ENCODE measurements at regions not wholly inside any gene's neighbourhood (a gene's known extent, or its start where the extent isn't known, plus 50 kb on each side); places are given as distances from the start of the nearest gene placed in this dataset.

DNA sequence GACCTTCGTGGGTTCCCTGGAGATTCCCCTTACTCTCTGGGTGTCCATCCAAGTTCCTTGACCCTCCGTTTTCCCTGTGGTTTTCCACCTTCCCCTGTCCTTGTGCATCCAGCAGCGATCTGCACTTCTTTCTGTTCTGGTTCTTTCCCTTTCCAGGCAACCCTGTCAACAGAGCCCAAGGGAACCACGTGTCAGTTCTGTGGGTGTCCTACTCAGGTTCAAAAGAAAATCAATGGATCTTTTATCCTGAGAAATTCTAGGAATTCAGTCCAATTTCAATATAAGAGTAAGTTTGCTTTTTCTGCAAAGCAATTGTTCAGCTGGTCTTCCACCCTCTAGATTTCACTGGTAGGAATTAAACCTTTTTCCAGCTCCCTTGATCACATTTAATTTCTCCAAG lies 1394.8 kb upstream of the SLC10A2 start:
- no peak overlapping the region for H3K23ac ChIP-seq (ENCODE audit: insufficient read length)
- H3K4me3 ChIP-seq (ENCODE audit: extremely low read depth in 1 of 4, insufficient read depth in 2 of 4, low read depth in 3 of 4, low read length in 4 of 4): peak overlapping the region in 1 of 4 experiments; percentile 2; a peak in 1 of 8 replicates
- H3K9me3 ChIP-seq (ENCODE audit: insufficient read depth in 2 of 2, low read depth in 1 of 2, low read length in 1 of 2): peaks cover 3 to 6% of the 10 kb centered on the region in 2 experiments
- H3K4me2 ChIP-seq (ENCODE audit: insufficient read depth in 1 of 2, low read depth in 2 of 2, low read length in 2 of 2): no peak overlapping the region; a peak in 1 of 4 replicates
- H2BK15ac ChIP-seq (ENCODE audit: low read length): no peak overlapping the region
- H3K4me1 ChIP-seq (replicated peaks in 1 of 4; ENCODE audit: control insufficient read depth in 3 of 4, insufficient read depth in 4 of 4, low read length in 3 of 4): peaks cover 0 to 9% (median 4%) of the 10 kb centered on the region in 4 experiments; a peak in 3 of 7 replicates
- no peak overlapping the region for H3K4ac ChIP-seq (replicated peaks; ENCODE audit: insufficient read length, low read depth, low read length)
- DNase-seq (ENCODE audit: low read depth in 1 of 2, low spot score in 2 of 2) (no peak), FAIRE-seq (no peak)
- H4K20me1 ChIP-seq (replicated peaks in 1 of 2; ENCODE audit: control insufficient read depth in 1 of 2, insufficient read depth in 2 of 2, low read length in 2 of 2): no peaks in the 10 kb centered on the region
- no peak overlapping the region for H2BK12ac ChIP-seq (ENCODE audit: low read depth, low read length)
- no peak overlapping the region for H3K56ac ChIP-seq (replicated peaks; ENCODE audit: insufficient read length, low read depth, low read length)
- H2BK120ac ChIP-seq (replicated peaks; ENCODE audit: low read depth, low read length): no peak overlapping the region
- H3K79me1 ChIP-seq (ENCODE audit: low read depth, low read length): no peaks in the 10 kb centered on the region
- 57% methylated on average over 4 of the region's 4 CpGs; no CpG with 5 or more reads in 1 of the 2 experiments for WGBS, 2 experiments (ENCODE audit: extremely low coverage in 1 of 2, insufficient coverage in 1 of 2, insufficient read length in 1 of 2, insufficient replicate concordance in 2 of 2, low coverage in 1 of 2, low lambda C conversion rate in 2 of 2, missing lambda C conversion rate in 1 of 2)
- H4K8ac ChIP-seq (ENCODE audit: extremely low read depth, insufficient read depth, low read length): no peak overlapping the region
- H2BK20ac ChIP-seq (ENCODE audit: low read length): no peak overlapping the region
- H3K14ac ChIP-seq (ENCODE audit: insufficient read length): no peak overlapping the region
- peak overlapping the region; percentile 74; the same call in 1 of the 2 replicates for H2AFZ ChIP-seq (ENCODE audit: low read length)
- no peak overlapping the region for H3K9ac ChIP-seq (replicated peaks in 1 of 4; ENCODE audit: extremely low read depth in 1 of 4, low read depth in 3 of 4, low read length in 3 of 4)
- H3K36me3 ChIP-seq (ENCODE audit: control insufficient read depth in 2 of 4, insufficient read depth in 4 of 4, low read length in 3 of 4): peaks cover 0 to 4% (median 0%) of the 10 kb centered on the region in 4 experiments; a peak in 2 of 8 replicates
- H4K91ac ChIP-seq (replicated peaks; ENCODE audit: insufficient read length, low read length): no peak overlapping the region
- no peaks in the 10 kb centered on the region for H3K79me2 ChIP-seq (ENCODE audit: control insufficient read depth in 1 of 2, insufficient read depth in 2 of 2, low read length in 2 of 2)
- no peak overlapping the region for H2AK5ac ChIP-seq (ENCODE audit: low read depth, low read length)
- H3K27me3 ChIP-seq (replicated peaks in 1 of 4; ENCODE audit: control insufficient read depth in 3 of 4, extremely low read depth in 1 of 4, insufficient read depth in 3 of 4, low read length in 3 of 4): no peaks in the 10 kb centered on the region
- H3K27ac ChIP-seq (ENCODE audit: low read depth, low read length): no peak overlapping the region
- POLR2A ChIA-PET (ENCODE audit: partially characterized antibody): no interaction called here
- H4K5ac ChIP-seq (ENCODE audit: insufficient read length, low read depth, low read length): no peak overlapping the region
- CTCF ChIA-PET (ENCODE audit: partially characterized antibody): no interaction called here
- no peak overlapping the region for H2BK5ac ChIP-seq (ENCODE audit: low read depth, low read length)
- no peak overlapping the region for H3K18ac ChIP-seq (ENCODE audit: extremely low read depth, low read length)
- no peaks in the 10 kb centered on the region for H3K23me2 ChIP-seq (ENCODE audit: low read depth, low read length)
- TF ChIP-seq JUND (IDR thresholded peaks at IDR 0.05; ENCODE audit: low read length) (no peak), RFX5 (IDR thresholded peaks at IDR 0.05; ENCODE audit: borderline replicate concordance, low read depth, low read length) (no peak), SIN3A (conservative IDR thresholded peaks at IDR 0.05 in 1 of 2, IDR thresholded peaks at IDR 0.05 in 1 of 2; ENCODE audit: low read depth in 1 of 2, low read length in 2 of 2) (no peak), CBX8 (IDR thresholded peaks at IDR 0.05; ENCODE audit: borderline replicate concordance, low read depth, low read length) (no peak), SUZ12 (IDR thresholded peaks at IDR 0.05; ENCODE audit: low read length) (no peak), TEAD4 (IDR thresholded peaks at IDR 0.05; ENCODE audit: low read depth, low read length) (peak; percentile 82), JUN (IDR thresholded peaks at IDR 0.05; ENCODE audit: low read depth, low read length) (no peak), HDAC2 (IDR thresholded peaks at IDR 0.05; ENCODE audit: borderline replicate concordance in 1 of 2, low read depth in 2 of 2, low read length in 2 of 2) (no peak), CHD1 (IDR thresholded peaks at IDR 0.05; ENCODE audit: low read depth, low read length) (no peak), TCF12 (IDR thresholded peaks at IDR 0.05; ENCODE audit: low read depth, low read length) (no peak), KDM1A (IDR thresholded peaks at IDR 0.05; ENCODE audit: borderline replicate concordance, low read length) (no peak), ASH2L (IDR thresholded peaks at IDR 0.05; ENCODE audit: low read length) (no peak)
- TF ChIP-seq, protein P1, sequence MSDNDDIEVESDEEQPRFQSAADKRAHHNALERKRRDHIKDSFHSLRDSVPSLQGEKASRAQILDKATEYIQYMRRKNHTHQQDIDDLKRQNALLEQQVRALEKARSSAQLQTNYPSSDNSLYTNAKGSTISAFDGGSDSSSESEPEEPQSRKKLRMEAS (IDR thresholded peaks at IDR 0.05): peak; percentile 55; the same call in 1 of the 2 replicates
- TF ChIP-seq, protein P2, sequence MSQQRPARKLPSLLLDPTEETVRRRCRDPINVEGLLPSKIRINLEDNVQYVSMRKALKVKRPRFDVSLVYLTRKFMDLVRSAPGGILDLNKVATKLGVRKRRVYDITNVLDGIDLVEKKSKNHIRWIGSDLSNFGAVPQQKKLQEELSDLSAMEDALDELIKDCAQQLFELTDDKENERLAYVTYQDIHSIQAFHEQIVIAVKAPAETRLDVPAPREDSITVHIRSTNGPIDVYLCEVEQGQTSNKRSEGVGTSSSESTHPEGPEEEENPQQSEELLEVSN (IDR thresholded peaks at IDR 0.05): no peak
